ENCODE measurements at regions not wholly inside any gene's neighbourhood (a gene's known extent, or its start where the extent isn't known, plus 50 kb on each side); places are given as distances from the start of the nearest gene placed in this dataset.

DNA sequence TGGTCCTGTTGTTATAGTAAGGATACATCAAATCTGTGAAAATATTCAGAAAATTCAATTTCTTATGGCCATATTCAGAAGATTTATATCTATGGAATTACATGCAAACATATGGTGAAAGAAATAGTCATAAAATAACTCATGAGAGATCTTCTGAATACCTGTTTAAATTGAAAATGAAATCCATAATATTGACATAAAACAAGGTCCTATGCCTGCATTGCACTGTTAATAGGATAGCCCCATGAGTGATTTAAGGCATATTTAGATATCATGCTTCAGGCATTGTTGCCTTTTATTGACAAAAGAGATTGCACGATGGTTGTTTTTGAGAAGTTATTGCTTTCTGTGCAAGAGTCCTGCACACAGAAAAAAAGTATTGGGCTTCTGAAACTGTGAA lies 591.7 kb upstream of the ZNF717 start (continued):
- TF ChIP-seq E4F1 (IDR thresholded peaks at IDR 0.05; ENCODE audit: borderline replicate concordance, partially characterized antibody) = no peak

DNA sequence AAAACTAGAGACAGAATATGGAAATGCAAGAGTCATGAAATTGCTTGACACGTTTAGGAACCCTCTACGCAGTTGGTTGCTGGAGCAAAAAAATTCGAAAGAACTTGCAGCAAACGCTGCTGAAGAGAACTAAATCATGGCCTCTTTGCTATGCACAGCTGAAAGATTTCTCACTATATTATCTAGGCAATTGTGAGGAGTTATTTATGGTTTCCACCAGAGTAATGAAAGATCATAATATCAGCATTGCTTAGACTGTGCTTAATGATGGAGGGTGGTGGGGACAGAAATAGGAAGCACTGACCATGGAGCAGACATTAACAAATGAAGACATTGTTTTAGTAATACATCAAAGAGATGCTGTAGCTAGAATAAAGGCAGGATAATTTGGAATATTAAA lies 593.4 kb upstream of the ZNF717 start:
- ChIA-PET POLR2A (no interaction called here), CTCF (no interaction called here), SMC1A (ENCODE audit: uncharacterized antibody, unreplicated experiment) (interaction anchor here (1.6 kb wide), 1 partner anchor 15 kb away, joined by 4 read pairs; no protein-coding TSS in a partner anchor), RAD21 (ENCODE audit: unreplicated experiment) (no interaction called here)
- H3K4me2 ChIP-seq (ENCODE audit: control insufficient read depth, insufficient read depth) = no peak overlapping the region
- no peak overlapping the region for H2AFZ ChIP-seq (ENCODE audit: control insufficient read depth, low read depth, low read length)
- no peaks in the 10 kb centered on the region for H3K27me3 ChIP-seq (replicated peaks in 1 of 2; ENCODE audit: control insufficient read depth in 2 of 2, insufficient read depth in 2 of 2, low read length in 1 of 2)
- FAIRE-seq (no peak), ATAC-seq (no peak), DNase-seq (ENCODE audit: low read depth, low spot score) (no peak)
- WGBS (ENCODE audit: insufficient coverage, insufficient replicate concordance, low lambda C conversion rate, missing lambda C conversion rate) = 16% methylated on average over 4 of the region's 4 CpGs
- H3K4me3 ChIP-seq = no peak overlapping the region
- H3K4me1 ChIP-seq (ENCODE audit: control insufficient read depth, insufficient read depth, low read length) = no peaks in the 10 kb centered on the region
- intact Hi-C loops (cut with micrococcal nuclease; ENCODE audit: unreplicated experiment) (no loop called here), in situ Hi-C loops (cut with MboI) (no loop called here)
- TF ChIP-seq, protein P1, sequence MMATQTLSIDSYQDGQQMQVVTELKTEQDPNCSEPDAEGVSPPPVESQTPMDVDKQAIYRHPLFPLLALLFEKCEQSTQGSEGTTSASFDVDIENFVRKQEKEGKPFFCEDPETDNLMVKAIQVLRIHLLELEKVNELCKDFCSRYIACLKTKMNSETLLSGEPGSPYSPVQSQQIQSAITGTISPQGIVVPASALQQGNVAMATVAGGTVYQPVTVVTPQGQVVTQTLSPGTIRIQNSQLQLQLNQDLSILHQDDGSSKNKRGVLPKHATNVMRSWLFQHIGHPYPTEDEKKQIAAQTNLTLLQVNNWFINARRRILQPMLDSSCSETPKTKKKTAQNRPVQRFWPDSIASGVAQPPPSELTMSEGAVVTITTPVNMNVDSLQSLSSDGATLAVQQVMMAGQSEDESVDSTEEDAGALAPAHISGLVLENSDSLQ (IDR thresholded peaks at IDR 0.05) = no peak
- TF ChIP-seq ZNF207 (IDR thresholded peaks at IDR 0.05; ENCODE audit: borderline replicate concordance) (no peak), MYC (IDR thresholded peaks at IDR 0.05; ENCODE audit: insufficient read depth, insufficient read length, insufficient replicate concordance, low read length, severe bottlenecking) (no peak), SUZ12 (IDR thresholded peaks at IDR 0.05; ENCODE audit: unreplicated experiment) (no peak)
- no peaks in the 10 kb centered on the region for H4K20me1 ChIP-seq (ENCODE audit: control insufficient read depth, insufficient read depth)
- no TSS peak for BruUV-seq (replicated peaks)
- no peak overlapping the region for H3K9ac ChIP-seq (ENCODE audit: control insufficient read depth, insufficient read depth, low read length)
- H3K27ac ChIP-seq (ENCODE audit: control insufficient read depth, insufficient read depth) = no peak overlapping the region
- no peaks in the 10 kb centered on the region for H3K79me2 ChIP-seq (ENCODE audit: control insufficient read depth, insufficient read depth, low read length)
- no peaks in the 10 kb centered on the region for H3K9me3 ChIP-seq (replicated peaks; ENCODE audit: control insufficient read depth, insufficient read depth, low read length)
- no peaks in the 10 kb centered on the region for H3K36me3 ChIP-seq (ENCODE audit: control insufficient read depth in 2 of 2, insufficient read depth in 2 of 2, low read length in 1 of 2)
